COLO668 (cell line): ENCODE measurements at regions not wholly inside any gene's neighbourhood (a gene's known extent, or its start where the extent isn't known, plus 50 kb on each side); places are given as distances from the start of the nearest gene placed in this dataset.

Experiments
- DNase-seq: peaks from one replicate; lab custom pipeline; 2025; ENCODE audit not compliant: unreplicated experiment; lab: John Stamatoyannopoulos, UW

GRCh38 chr18:54716586-54716985 lies 111.7 kb upstream of the RAB27B start:
- DNase-seq, result no peak

- DNase-seq, result no peak
Measured at GRCh38 chr18:54717673-54718407, 110.4 kb upstream of the RAB27B start.

- DNase-seq, result no peak
Measured at GRCh38 chr18:54718408-54718773, 109.9 kb upstream of the RAB27B start.

- no peak for DNase-seq
Measured at GRCh38 chr18:54720620-54721019, 107.7 kb upstream of the RAB27B start.

- no peak for DNase-seq
Measured at GRCh38 chr18:54726143-54726542, 102.1 kb upstream of the RAB27B start.

GRCh38 chr18:54734059-54734458 lies 94.2 kb upstream of the RAB27B start:
- no peak for DNase-seq

GRCh38 chr18:54736981-54737380 lies 91.3 kb upstream of the RAB27B start:
- no peak for DNase-seq

- no peak for DNase-seq
Measured at GRCh38 chr18:54737986-54738385, 90.3 kb upstream of the RAB27B start.

GRCh38 chr18:54739476-54739875 lies 88.8 kb upstream of the RAB27B start:
- no peak for DNase-seq

GRCh38 chr18:54740136-54740846 lies 88.0 kb upstream of the RAB27B start:
- DNase-seq, result no peak

GRCh38 chr18:54742120-54742519 lies 86.2 kb upstream of the RAB27B start:
- DNase-seq, result no peak

- DNase-seq, result no peak
Measured at GRCh38 chr18:54742659-54743604, 85.3 kb upstream of the RAB27B start.

- DNase-seq, result no peak
Measured at GRCh38 chr18:54743605-54743995, 84.7 kb upstream of the RAB27B start.

- DNase-seq, result no peak
Measured at GRCh38 chr18:54749291-54749690, 79.0 kb upstream of the RAB27B start.

GRCh38 chr18:54750350-54750749 lies 77.9 kb upstream of the RAB27B start:
- DNase-seq, result no peak

GRCh38 chr18:54752185-54752584 lies 76.1 kb upstream of the RAB27B start:
- no peak for DNase-seq

- DNase-seq, result no peak
Measured at GRCh38 chr18:54755456-54755855, 72.8 kb upstream of the RAB27B start.

- no peak for DNase-seq
Measured at GRCh38 chr18:54762386-54762785, 65.9 kb upstream of the RAB27B start.

GRCh38 chr18:54764786-54765185 lies 63.5 kb upstream of the RAB27B start:
- DNase-seq, result no peak

- no peak for DNase-seq
Measured at GRCh38 chr18:54765636-54766375, 62.5 kb upstream of the RAB27B start.

GRCh38 chr18:54766634-54767033 lies 61.6 kb upstream of the RAB27B start:
- DNase-seq, result no peak
